ENCODE measurements at regions not wholly inside any gene's neighbourhood (a gene's known extent, or its start where the extent isn't known, plus 50 kb on each side); places are given as distances from the start of the nearest gene placed in this dataset.

DNA sequence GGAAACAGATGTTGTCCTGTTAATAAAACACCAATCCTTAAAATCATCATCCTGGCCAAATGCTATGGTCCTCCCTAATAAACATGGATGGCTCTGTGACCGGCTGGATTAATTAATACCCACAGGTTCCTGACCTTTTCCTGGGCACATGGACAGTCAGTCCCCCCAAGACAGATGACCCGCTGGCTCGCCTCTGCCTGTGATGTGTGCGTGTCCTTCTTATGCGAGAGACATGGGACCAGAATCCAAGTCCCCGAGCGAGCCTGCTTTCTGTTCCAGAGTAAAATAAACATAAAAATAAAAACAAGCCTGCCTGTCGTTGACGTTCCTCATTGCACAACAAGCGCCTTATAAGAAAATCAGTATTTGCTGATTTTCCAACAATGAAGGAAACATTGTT is 378.3 kb upstream of the TSHZ3 start:
- H2BK5ac ChIP-seq (ENCODE audit: low read depth, low read length), result no peak overlapping the region
- no peaks in the 10 kb centered on the region for H3K27me3 ChIP-seq (replicated peaks in 1 of 4; ENCODE audit: control insufficient read depth in 3 of 4, extremely low read depth in 1 of 4, insufficient read depth in 3 of 4, low read length in 3 of 4)
- no peak overlapping the region for H2BK20ac ChIP-seq (ENCODE audit: low read length)
- no peak overlapping the region for H3K9ac ChIP-seq (replicated peaks in 1 of 4; ENCODE audit: extremely low read depth in 1 of 4, low read depth in 3 of 4, low read length in 3 of 4)
- no peak overlapping the region for H2BK15ac ChIP-seq (ENCODE audit: low read length)
- H2AK5ac ChIP-seq (ENCODE audit: low read depth, low read length), result no peak overlapping the region
- DNase-seq (ENCODE audit: low read depth in 1 of 2, low spot score in 2 of 2), result no peak
- H2BK12ac ChIP-seq (ENCODE audit: low read depth, low read length), result no peak overlapping the region
- H3K4me1 ChIP-seq (replicated peaks in 1 of 4; ENCODE audit: control insufficient read depth in 3 of 4, insufficient read depth in 4 of 4, low read length in 3 of 4), result peaks cover 0 to 2% (median 0%) of the 10 kb centered on the region in 4 experiments; a peak in 2 of 7 replicates
- no peak overlapping the region for H3K27ac ChIP-seq (ENCODE audit: low read depth, low read length)
- H2BK120ac ChIP-seq (replicated peaks; ENCODE audit: low read depth, low read length), result no peak overlapping the region
- H2AFZ ChIP-seq (ENCODE audit: low read length), result no peak overlapping the region
- no peaks in the 10 kb centered on the region; a peak in 1 of 8 replicates for H3K36me3 ChIP-seq (ENCODE audit: control insufficient read depth in 2 of 4, insufficient read depth in 4 of 4, low read length in 3 of 4)
- no peaks in the 10 kb centered on the region for H3K23me2 ChIP-seq (ENCODE audit: low read depth, low read length)
- H4K5ac ChIP-seq (ENCODE audit: insufficient read length, low read depth, low read length), result no peak overlapping the region
- no peaks in the 10 kb centered on the region for H4K20me1 ChIP-seq (replicated peaks in 1 of 2; ENCODE audit: control insufficient read depth in 1 of 2, insufficient read depth in 2 of 2, low read length in 2 of 2)
- H4K91ac ChIP-seq (replicated peaks; ENCODE audit: insufficient read length, low read length), result no peak overlapping the region
- H3K79me1 ChIP-seq (ENCODE audit: low read depth, low read length), result no peaks in the 10 kb centered on the region
- H3K4me2 ChIP-seq (ENCODE audit: insufficient read depth in 1 of 2, low read depth in 2 of 2, low read length in 2 of 2), result no peak overlapping the region
- no peak overlapping the region for H3K56ac ChIP-seq (replicated peaks; ENCODE audit: insufficient read length, low read depth, low read length)
- no peaks in the 10 kb centered on the region for H3K79me2 ChIP-seq (ENCODE audit: control insufficient read depth in 1 of 2, insufficient read depth in 2 of 2, low read length in 2 of 2)
- no peak overlapping the region for H3K23ac ChIP-seq (ENCODE audit: insufficient read length)
- no peak for TF ChIP-seq JUN (IDR thresholded peaks at IDR 0.05; ENCODE audit: low read depth, low read length)
- no peak for TF ChIP-seq SIRT6 (IDR thresholded peaks at IDR 0.05; ENCODE audit: low read length)
- no peak for FAIRE-seq
- H3K9me3 ChIP-seq (ENCODE audit: insufficient read depth in 2 of 2, low read depth in 1 of 2, low read length in 1 of 2), result no peaks in the 10 kb centered on the region
- no peak overlapping the region for H3K14ac ChIP-seq (ENCODE audit: insufficient read length)
- no peak overlapping the region for H3K4me3 ChIP-seq (ENCODE audit: extremely low read depth in 1 of 4, insufficient read depth in 2 of 4, low read depth in 3 of 4, low read length in 4 of 4)
- no peak overlapping the region for H4K8ac ChIP-seq (ENCODE audit: extremely low read depth, insufficient read depth, low read length)
- 93% methylated on average over 10 of the region's 10 CpGs; no CpG with 5 or more reads in 1 of the 2 experiments for WGBS, 2 experiments (ENCODE audit: extremely low coverage in 1 of 2, insufficient coverage in 1 of 2, insufficient read length in 1 of 2, insufficient replicate concordance in 2 of 2, low coverage in 1 of 2, low lambda C conversion rate in 2 of 2, missing lambda C conversion rate in 1 of 2)
- ChIA-PET CTCF (ENCODE audit: partially characterized antibody) (no interaction called here), POLR2A (ENCODE audit: partially characterized antibody) (no interaction called here)
- H3K4ac ChIP-seq (replicated peaks; ENCODE audit: insufficient read length, low read depth, low read length), result no peak overlapping the region
- no peak overlapping the region for H3K18ac ChIP-seq (ENCODE audit: extremely low read depth, low read length)
